DND-41 (cell line): ENCODE measurements at regions not wholly inside any gene's neighbourhood (a gene's known extent, or its start where the extent isn't known, plus 50 kb on each side); places are given as distances from the start of the nearest gene placed in this dataset.

ENCODE experiments used
- ATAC-seq: fragments of 200-7000 bp; cut with Tn5 transposase; 3 replicates; pipeline ENCODE4 v1.9.1; 2021; ENCODE audit warnings: low read depth; ENCODE audit not compliant: insufficient read depth
- DNase-seq: peaks from one replicate; pipeline ENCODE4 v3.0.0-alpha.2; 2020
- H2AFZ ChIP-seq: 2 replicates; pipeline ENCODE4 v1.6.0; 2012; ENCODE audit warnings: low read depth, low read length
- H3K27ac ChIP-seq: 2 replicates; pipeline ENCODE4 v1.5.1; 2012; ENCODE audit warnings: low read length, inconsistent platforms
- H3K27me3 ChIP-seq: fragments of 200-600 bp; sonication (generic); 2 replicates; pipeline ENCODE4 v1.6.0; 2012; ENCODE audit warnings: low read length, mild to moderate bottlenecking, inconsistent platforms; ENCODE audit not compliant: insufficient read depth, poor library complexity
- H3K36me3 ChIP-seq: 2 replicates; pipeline ENCODE4 v1.5.1; 2012; ENCODE audit warnings: low read length, inconsistent platforms; ENCODE audit not compliant: insufficient read depth
- H3K4me1 ChIP-seq: 2 replicates; pipeline ENCODE4 v1.5.1; 2012; ENCODE audit warnings: mild to moderate bottlenecking, low read length; ENCODE audit not compliant: insufficient read depth
- H3K4me2 ChIP-seq: 2 replicates; pipeline ENCODE4 v1.6.0; 2012; ENCODE audit warnings: mild to moderate bottlenecking, moderate library complexity, low read length, inconsistent platforms; ENCODE audit not compliant: insufficient read depth
- H3K4me3 ChIP-seq, 2 experiments: fragments of 200-600 bp in 1 of 2; shearing (Covaris generic) in 1 of 2; 2 replicates each; pipeline ENCODE4 v1.5.1; 2012 to 2016; ENCODE audit warnings: inconsistent platforms in 2 of 2, low read length in 2 of 2, mild to moderate bottlenecking in 2 of 2, low read depth in 1 of 2, moderate library complexity in 1 of 2
- H3K79me2 ChIP-seq: 2 replicates; pipeline ENCODE4 v1.6.0; 2012; ENCODE audit warnings: low read length, inconsistent platforms; ENCODE audit not compliant: insufficient read depth
- H3K9ac ChIP-seq: 2 replicates; pipeline ENCODE4 v1.6.0; 2012; ENCODE audit warnings: low read depth, mild to moderate bottlenecking, inconsistent platforms, low read length, moderate library complexity
- H3K9me3 ChIP-seq: 2 replicates; pipeline ENCODE4 v1.5.1; 2012; ENCODE audit warnings: low read length, moderate library complexity, mild to moderate bottlenecking, inconsistent platforms; ENCODE audit not compliant: insufficient read depth, severe bottlenecking
- H4K20me1 ChIP-seq: 2 replicates; pipeline ENCODE4 v1.6.0; 2012; ENCODE audit warnings: low read length; ENCODE audit not compliant: insufficient read depth
- EZH2 ChIP-seq: IDR thresholded peaks from 3 replicates; pipeline ENCODE4 v1.6.1; 2012; ENCODE audit warnings: borderline replicate concordance, low read depth, mild to moderate bottlenecking, moderate library complexity, low read length, inconsistent platforms; ENCODE audit not compliant: severe bottlenecking
- TF ChIP-seq, protein P1 (sequence below): IDR thresholded peaks from 2 replicates; pipeline ENCODE4 v1.5.1; 2012; ENCODE audit warnings: borderline replicate concordance, low read length, moderate library complexity, mild to moderate bottlenecking; ENCODE audit not compliant: poor library complexity, severe bottlenecking; ENCODE audit errors: extremely low read depth

DNA sequence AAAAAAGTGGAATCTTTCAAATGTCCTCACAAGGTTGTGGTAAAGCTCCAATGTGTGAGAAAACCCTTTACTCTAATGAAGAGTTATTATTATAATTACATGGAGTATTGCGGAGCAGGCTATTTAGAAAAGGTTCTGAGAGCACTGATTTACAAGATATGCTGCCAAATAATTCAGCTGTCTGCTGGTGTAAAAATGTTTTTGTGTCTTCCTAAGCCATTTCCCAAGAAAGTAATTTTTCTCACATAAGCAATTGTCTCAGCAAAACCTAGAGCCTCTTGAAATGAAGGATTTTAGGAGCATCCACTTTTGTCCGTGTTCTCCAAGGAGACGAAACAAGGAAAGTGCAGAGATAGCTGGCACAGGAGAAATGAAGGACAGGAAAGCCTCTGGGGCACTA lies 229.6 kb upstream of the STARD13 start:
- Histone ChIP-seq H3K27ac (no peak overlapping the region), H3K27me3 (no peaks in the 10 kb centered on the region), H3K4me1 (no peaks in the 10 kb centered on the region), H3K9me3 (no peaks in the 10 kb centered on the region), H3K4me3 (no peak overlapping the region), H3K4me2 (no peak overlapping the region), H3K36me3 (no peaks in the 10 kb centered on the region), H3K79me2 (no peaks in the 10 kb centered on the region), H3K9ac (no peak overlapping the region), H4K20me1 (no peaks in the 10 kb centered on the region), H2AFZ (no peak overlapping the region)
- TF ChIP-seq EZH2: no peak
- TF ChIP-seq, protein P1, sequence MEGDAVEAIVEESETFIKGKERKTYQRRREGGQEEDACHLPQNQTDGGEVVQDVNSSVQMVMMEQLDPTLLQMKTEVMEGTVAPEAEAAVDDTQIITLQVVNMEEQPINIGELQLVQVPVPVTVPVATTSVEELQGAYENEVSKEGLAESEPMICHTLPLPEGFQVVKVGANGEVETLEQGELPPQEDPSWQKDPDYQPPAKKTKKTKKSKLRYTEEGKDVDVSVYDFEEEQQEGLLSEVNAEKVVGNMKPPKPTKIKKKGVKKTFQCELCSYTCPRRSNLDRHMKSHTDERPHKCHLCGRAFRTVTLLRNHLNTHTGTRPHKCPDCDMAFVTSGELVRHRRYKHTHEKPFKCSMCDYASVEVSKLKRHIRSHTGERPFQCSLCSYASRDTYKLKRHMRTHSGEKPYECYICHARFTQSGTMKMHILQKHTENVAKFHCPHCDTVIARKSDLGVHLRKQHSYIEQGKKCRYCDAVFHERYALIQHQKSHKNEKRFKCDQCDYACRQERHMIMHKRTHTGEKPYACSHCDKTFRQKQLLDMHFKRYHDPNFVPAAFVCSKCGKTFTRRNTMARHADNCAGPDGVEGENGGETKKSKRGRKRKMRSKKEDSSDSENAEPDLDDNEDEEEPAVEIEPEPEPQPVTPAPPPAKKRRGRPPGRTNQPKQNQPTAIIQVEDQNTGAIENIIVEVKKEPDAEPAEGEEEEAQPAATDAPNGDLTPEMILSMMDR: no peak
- DNase-seq (no peak), ATAC-seq (no peak)

DNA sequence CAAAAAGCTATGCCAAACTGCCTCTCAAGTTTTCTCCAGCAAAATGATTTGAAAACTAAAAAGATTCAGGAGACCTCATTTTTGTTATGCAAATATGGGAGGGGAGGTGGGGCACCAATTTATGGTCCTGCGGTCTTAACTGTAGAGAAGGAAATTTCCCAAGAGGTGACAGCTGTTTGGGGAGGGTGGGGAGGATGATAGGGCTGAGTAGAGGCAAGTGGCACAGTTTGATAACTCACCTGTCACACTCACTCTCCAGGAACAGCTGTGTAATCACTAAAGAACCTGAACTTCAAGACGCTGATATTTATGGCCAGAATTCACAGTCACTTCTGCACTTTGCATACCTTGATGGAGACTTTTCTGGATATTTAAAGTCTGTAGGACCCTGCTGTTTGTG lies 232.9 kb upstream of the STARD13 start:
- H3K4me1 ChIP-seq: no peaks in the 10 kb centered on the region
- H3K9ac ChIP-seq: no peak overlapping the region
- DNase-seq (no peak), ATAC-seq (no peak)
- H4K20me1 ChIP-seq: no peaks in the 10 kb centered on the region
- H3K4me2 ChIP-seq: no peak overlapping the region
- no peak for TF ChIP-seq EZH2
- TF ChIP-seq, protein P1: no peak
- H3K9me3 ChIP-seq: no peaks in the 10 kb centered on the region
- no peak overlapping the region for H3K27ac ChIP-seq
- no peaks in the 10 kb centered on the region for H3K27me3 ChIP-seq
- no peaks in the 10 kb centered on the region for H3K36me3 ChIP-seq
- no peak overlapping the region for H2AFZ ChIP-seq
- H3K4me3 ChIP-seq: no peak overlapping the region
- no peaks in the 10 kb centered on the region for H3K79me2 ChIP-seq

DNA sequence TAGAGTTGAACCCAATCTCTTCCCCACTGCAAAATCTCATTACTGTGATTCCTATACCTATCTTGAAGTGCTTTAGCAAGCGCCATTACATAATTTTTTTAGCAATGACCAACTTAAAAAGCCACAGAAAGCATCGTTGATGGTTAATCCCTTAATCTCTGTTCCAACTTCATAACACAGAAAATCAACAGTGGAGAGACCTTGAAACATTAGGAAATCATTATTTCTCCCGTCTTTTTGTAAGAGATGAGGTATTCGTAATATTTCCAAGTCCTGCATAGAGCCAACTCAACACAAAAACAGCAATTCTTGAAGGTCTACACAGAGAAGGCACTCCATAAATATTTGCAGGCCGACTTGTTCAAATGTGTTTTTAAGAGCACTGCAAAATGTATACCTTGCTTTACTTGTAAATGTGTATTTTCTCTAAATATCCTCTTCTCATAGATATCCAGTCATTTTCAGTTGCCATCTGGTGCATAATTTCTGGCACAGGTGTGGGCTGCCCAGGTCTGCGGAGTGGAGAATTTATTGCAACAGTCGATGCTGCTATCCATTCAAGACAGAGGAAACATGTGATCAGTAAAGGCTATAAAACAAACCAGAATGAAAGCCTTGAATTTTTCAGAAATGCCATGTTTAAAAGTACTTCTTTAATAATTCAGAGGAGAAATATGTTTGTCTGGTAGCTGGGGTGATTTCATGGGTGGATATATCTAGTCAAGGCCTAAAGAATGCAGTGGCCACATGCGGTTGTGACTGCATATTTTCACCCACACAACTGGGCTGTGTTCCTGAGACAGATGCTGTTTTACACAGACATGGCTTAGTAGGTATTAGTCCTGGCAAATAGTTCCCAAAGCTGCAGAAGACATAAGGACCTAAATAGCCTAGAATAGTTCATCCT lies 234.3 kb upstream of the STARD13 start:
- Histone ChIP-seq H3K4me1 (no peaks in the 10 kb centered on the region), H3K4me2 (no peak overlapping the region), H3K9ac (no peak overlapping the region), H2AFZ (no peak overlapping the region), H3K36me3 (no peaks in the 10 kb centered on the region), H3K79me2 (no peaks in the 10 kb centered on the region), H3K27ac (no peak overlapping the region), H3K4me3 (no peak overlapping the region), H3K9me3 (no peaks in the 10 kb centered on the region), H4K20me1 (no peaks in the 10 kb centered on the region), H3K27me3 (no peaks in the 10 kb centered on the region)
- no peak for TF ChIP-seq EZH2
- TF ChIP-seq, protein P1: no peak
- ATAC-seq (no peak), DNase-seq (no peak)
